A673 (cell line): ENCODE measurements at regions not wholly inside any gene's neighbourhood (a gene's known extent, or its start where the extent isn't known, plus 50 kb on each side); places are given as distances from the start of the nearest gene placed in this dataset.
"Not testable (repeated sequence)": the region's sequence is repeated elsewhere in the genome, so short reads cannot be mapped to it uniquely, and the experiment has no call there.

Experiments used
- BruUV-seq: library from RNA; stranded (reverse); fragments of 400-500 nt; replicated peaks from 2 replicates; lab custom pipeline; 2021; lab: Mats Ljungman, UMichigan
- CTCF ChIA-PET: fragments of 300-600 bp; sonication (Branson Sonifier 250); formaldehyde crosslinking; loops from one replicate; lab custom pipeline; 2022; ENCODE audit warnings: antibody characterized with exemption; lab: Charles Lee
- POLR2A ChIA-PET: fragments of 300-600 bp; sonication (Branson Sonifier 250); formaldehyde crosslinking; loops from one replicate; lab custom pipeline; 2022; ENCODE audit warnings: antibody characterized with exemption; ENCODE audit not compliant: low non-redundant PET; lab: Charles Lee
- DNase-seq: peaks from one replicate; pipeline ENCODE4 v3.0.0-alpha.2; 2015; ENCODE audit warnings: low spot score
- H3K27ac ChIP-seq: fragments of 200-600 bp; sonication (generic); 2 replicates; pipeline ENCODE4 v1.5.1; 2016; ENCODE audit warnings: mixed run types, low read depth, mild to moderate bottlenecking, mixed read lengths, antibody characterized with exemption, low read length; ENCODE audit not compliant: poor library complexity, severe bottlenecking
- H3K27me3 ChIP-seq: fragments of 200-600 bp; sonication (generic); replicated peaks from 2 replicates; pipeline ENCODE4 v1.6.1; 2017; ENCODE audit warnings: mixed run types, low read depth, mild to moderate bottlenecking, mixed read lengths, antibody characterized with exemption, low read length; ENCODE audit not compliant: insufficient read depth, poor library complexity
- H3K36me3 ChIP-seq: fragments of 200-600 bp; sonication (generic); 2 replicates; pipeline ENCODE4 v1.6.1; 2016; ENCODE audit warnings: mixed run types, mild to moderate bottlenecking, mixed read lengths, antibody characterized with exemption, low read length; ENCODE audit not compliant: insufficient read depth, poor library complexity, severe bottlenecking
- H3K4me1 ChIP-seq: fragments of 200-600 bp; sonication (generic); 2 replicates; pipeline ENCODE4 v1.6.1; 2017; ENCODE audit warnings: mixed run types, mild to moderate bottlenecking, mixed read lengths, antibody characterized with exemption, low read length; ENCODE audit not compliant: insufficient read depth, poor library complexity, severe bottlenecking
- H3K4me3 ChIP-seq: fragments of 200-600 bp; sonication (generic); 2 replicates; pipeline ENCODE4 v1.5.1; 2016; ENCODE audit warnings: low read depth, mixed run types, mild to moderate bottlenecking, mixed read lengths, low read length; ENCODE audit not compliant: poor library complexity, severe bottlenecking
- H3K9me3 ChIP-seq: fragments of 200-600 bp; sonication (generic); 2 replicates; pipeline ENCODE4 v1.6.1; 2016; ENCODE audit warnings: mixed run types, low read depth, mild to moderate bottlenecking, mixed read lengths, antibody characterized with exemption, low read length; ENCODE audit not compliant: poor library complexity, severe bottlenecking
- EZH2 ChIP-seq: fragments of 200-600 bp; sonication (generic); IDR thresholded peaks from 2 replicates; pipeline ENCODE4 v1.6.1; 2017; ENCODE audit warnings: borderline replicate concordance, low read depth, mild to moderate bottlenecking, mixed read lengths, antibody characterized with exemption, low read length; ENCODE audit not compliant: poor library complexity, severe bottlenecking
- intact Hi-C: fragments of 100-400 bp; cut with micrococcal nuclease; formaldehyde crosslinking; loops from one replicate; pipeline ENCODE4 v1.10.0; 2022; ENCODE audit not compliant: unreplicated experiment
- TF ChIP-seq, protein P1 (sequence below): fragments of 300-800, 200-600 bp; sonication (generic); conservative IDR thresholded peaks from 2 replicates; pipeline ENCODE4 v1.5.1; 2017; ENCODE audit warnings: low read depth, mild to moderate bottlenecking, antibody characterized with exemption, low read length, moderate library complexity, mixed read lengths

DNA sequence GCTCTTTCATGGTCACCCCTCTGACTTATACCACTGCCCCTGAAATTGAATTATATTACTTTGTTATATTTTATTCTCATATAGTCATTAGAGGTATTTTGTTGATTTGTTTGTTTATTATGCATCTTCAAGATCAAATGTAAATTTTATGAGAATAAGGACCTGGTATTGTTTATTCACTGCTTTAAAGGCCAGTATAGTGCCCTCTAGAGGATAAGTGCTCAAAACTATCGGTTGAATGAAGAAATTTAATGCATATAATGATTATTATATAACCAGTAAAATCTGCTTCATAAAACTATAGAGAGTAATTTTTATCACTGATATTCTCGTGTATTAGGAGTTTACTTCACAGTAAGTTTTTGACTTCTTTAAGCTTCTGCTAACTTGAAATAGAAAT lies 1401.9 kb downstream of the SLITRK1 start:
- TF ChIP-seq EZH2, result no peak
- TF ChIP-seq, protein P1, sequence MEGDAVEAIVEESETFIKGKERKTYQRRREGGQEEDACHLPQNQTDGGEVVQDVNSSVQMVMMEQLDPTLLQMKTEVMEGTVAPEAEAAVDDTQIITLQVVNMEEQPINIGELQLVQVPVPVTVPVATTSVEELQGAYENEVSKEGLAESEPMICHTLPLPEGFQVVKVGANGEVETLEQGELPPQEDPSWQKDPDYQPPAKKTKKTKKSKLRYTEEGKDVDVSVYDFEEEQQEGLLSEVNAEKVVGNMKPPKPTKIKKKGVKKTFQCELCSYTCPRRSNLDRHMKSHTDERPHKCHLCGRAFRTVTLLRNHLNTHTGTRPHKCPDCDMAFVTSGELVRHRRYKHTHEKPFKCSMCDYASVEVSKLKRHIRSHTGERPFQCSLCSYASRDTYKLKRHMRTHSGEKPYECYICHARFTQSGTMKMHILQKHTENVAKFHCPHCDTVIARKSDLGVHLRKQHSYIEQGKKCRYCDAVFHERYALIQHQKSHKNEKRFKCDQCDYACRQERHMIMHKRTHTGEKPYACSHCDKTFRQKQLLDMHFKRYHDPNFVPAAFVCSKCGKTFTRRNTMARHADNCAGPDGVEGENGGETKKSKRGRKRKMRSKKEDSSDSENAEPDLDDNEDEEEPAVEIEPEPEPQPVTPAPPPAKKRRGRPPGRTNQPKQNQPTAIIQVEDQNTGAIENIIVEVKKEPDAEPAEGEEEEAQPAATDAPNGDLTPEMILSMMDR, result peak; percentile 62
- BruUV-seq, result no TSS peak
- POLR2A ChIA-PET, result no interaction called here
- no peak overlapping the region for H3K4me3 ChIP-seq
- peak; percentile 11 for DNase-seq
- no peaks in the 10 kb centered on the region for H3K4me1 ChIP-seq
- H3K27me3 ChIP-seq, result no peaks in the 10 kb centered on the region
- H3K9me3 ChIP-seq, result no peaks in the 10 kb centered on the region
- no peaks in the 10 kb centered on the region for H3K36me3 ChIP-seq
- no peak overlapping the region for H3K27ac ChIP-seq
- CTCF ChIA-PET, result no interaction called here
- intact Hi-C loops, result no loop called here

DNA sequence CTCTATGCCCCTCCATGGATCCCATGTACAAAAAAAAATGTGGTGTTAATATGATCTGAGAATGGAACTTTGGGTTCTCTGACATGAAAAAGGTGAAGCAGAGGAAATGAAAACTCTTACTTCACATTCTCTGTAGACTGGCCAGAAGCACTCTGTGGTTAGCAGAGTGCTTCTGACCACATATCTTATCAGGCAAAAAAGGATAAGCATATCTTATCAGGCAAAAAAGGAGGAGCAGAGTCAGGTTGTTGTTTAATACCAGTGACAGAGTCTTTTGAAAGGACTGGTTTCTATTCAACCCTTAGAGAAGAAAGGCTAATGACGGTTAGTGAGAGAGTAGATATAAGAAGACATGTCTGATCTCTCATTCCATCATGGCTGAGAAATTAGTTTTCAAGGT lies 1404.8 kb downstream of the SLITRK1 start:
- CTCF ChIA-PET, result no interaction called here
- Histone ChIP-seq H3K4me1 (no peaks in the 10 kb centered on the region), H3K36me3 (no peaks in the 10 kb centered on the region), H3K27ac (no peak overlapping the region), H3K9me3 (no peaks in the 10 kb centered on the region), H3K27me3 (no peaks in the 10 kb centered on the region), H3K4me3 (no peak overlapping the region)
- TF ChIP-seq, protein P1, result no peak
- TF ChIP-seq EZH2, result no peak
- intact Hi-C loops, result no loop called here
- DNase-seq, result no peak
- POLR2A ChIA-PET, result no interaction called here
- no TSS peak for BruUV-seq

DNA sequence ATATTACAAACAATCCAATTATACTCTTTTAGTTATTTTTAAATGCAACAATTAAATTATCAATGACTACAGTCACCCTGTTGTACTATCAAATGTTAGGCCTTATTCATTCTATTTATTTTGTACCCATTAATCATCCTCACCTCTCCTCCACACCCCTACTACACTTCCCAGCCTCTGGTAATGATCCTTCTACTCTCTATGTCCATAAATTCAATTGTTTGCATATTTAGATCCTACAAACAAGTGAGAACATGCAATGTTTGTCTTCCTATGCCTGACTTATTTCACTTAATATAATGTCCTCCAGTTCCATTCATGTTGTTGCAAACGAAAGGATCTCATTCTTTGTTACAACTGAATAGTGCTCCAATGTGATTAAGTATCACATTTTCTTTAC lies 1414.6 kb downstream of the SLITRK1 start:
- no peaks in the 10 kb centered on the region for H3K4me1 ChIP-seq
- no TSS peak for BruUV-seq
- H3K4me3 ChIP-seq, result no peak overlapping the region
- ChIA-PET POLR2A (no interaction called here), CTCF (no interaction called here)
- no peaks in the 10 kb centered on the region for H3K9me3 ChIP-seq
- H3K36me3 ChIP-seq, result no peaks in the 10 kb centered on the region
- no peaks in the 10 kb centered on the region for H3K27me3 ChIP-seq
- no peak for DNase-seq
- intact Hi-C loops, result no loop called here
- TF ChIP-seq, protein P1, result no peak
- TF ChIP-seq EZH2, result no peak
- no peak overlapping the region for H3K27ac ChIP-seq

DNA sequence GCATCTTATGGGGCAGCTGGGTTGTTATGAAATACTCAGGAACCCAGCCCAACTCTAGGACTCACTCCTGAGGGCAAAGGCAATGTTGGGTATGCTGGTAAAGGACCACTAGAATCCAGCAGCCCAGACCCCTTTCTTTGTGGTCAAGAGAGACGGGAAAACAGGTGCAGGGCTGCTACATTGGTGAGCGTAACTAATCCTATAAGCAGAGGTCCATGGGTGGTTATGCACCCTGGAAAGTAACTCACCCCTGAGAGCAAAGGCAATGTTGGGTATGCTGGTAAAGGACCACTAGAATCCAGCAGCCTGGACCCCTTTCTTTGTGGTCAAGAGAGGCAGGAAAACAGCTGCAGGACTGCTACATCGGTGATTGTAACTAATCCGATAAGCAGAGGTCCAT lies 1422.7 kb downstream of the SLITRK1 start:
- H3K27ac ChIP-seq, H3K4me1 ChIP-seq, POLR2A ChIA-PET, H3K27me3 ChIP-seq, DNase-seq, CTCF ChIA-PET, intact Hi-C loops, H3K4me3 ChIP-seq, H3K9me3 ChIP-seq, H3K36me3 ChIP-seq, BruUV-seq: not testable (repeated sequence)
